Activated naive CD8-positive, alpha-beta T cell treated with anti-CD3 and anti-CD28 coated beads for 36 hours (primary cell): ENCODE measurements at regions not wholly inside any gene's neighbourhood (a gene's known extent, or its start where the extent isn't known, plus 50 kb on each side); places are given as distances from the start of the nearest gene placed in this dataset.

Experiments used
- DNase-seq: peaks from one replicate; pipeline ENCODE4 v3.0.0; 2021
- H3K27ac Mint-ChIP-seq: one replicate; pipeline ENCODE4 v1.8.0; 2022; ENCODE audit warnings: mild to moderate bottlenecking, moderate library complexity, mixed read lengths
- H3K27me3 Mint-ChIP-seq: one replicate; pipeline ENCODE4 v1.8.0; 2022; ENCODE audit warnings: mild to moderate bottlenecking, mixed read lengths
- H3K36me3 Mint-ChIP-seq: one replicate; pipeline ENCODE4 v1.8.0; 2021; ENCODE audit warnings: mild to moderate bottlenecking, mixed read lengths
- H3K4me1 Mint-ChIP-seq: one replicate; pipeline ENCODE4 v1.8.0; 2021; ENCODE audit warnings: mixed read lengths
- H3K4me3 Mint-ChIP-seq: one replicate; pipeline ENCODE4 v1.8.0; 2022; ENCODE audit warnings: mild to moderate bottlenecking, moderate library complexity, mixed read lengths
- H3K9me3 Mint-ChIP-seq: one replicate; pipeline ENCODE4 v1.8.0; 2022; ENCODE audit warnings: mixed read lengths

GRCh38 chr16:8519179-8519578, 71.1 kb downstream of the TMEM114 start:
- H3K4me1 Mint-ChIP-seq: peaks cover 4% of the 10 kb centered on the region
- DNase-seq: no peak

GRCh38 chr16:8517280-8517679, 73.0 kb downstream of the TMEM114 start:
- Mint-ChIP-seq H3K9me3 (no peaks in the 10 kb centered on the region), H3K27ac (no peak overlapping the region), H3K4me1 (no peaks in the 10 kb centered on the region)

More at GRCh38 chr16:8519179-8519578, 71.1 kb downstream of the TMEM114 start:
- Mint-ChIP-seq H3K27ac (no peak overlapping the region), H3K9me3 (no peaks in the 10 kb centered on the region), H3K4me3 (no peak overlapping the region), H3K36me3 (no peaks in the 10 kb centered on the region), H3K27me3 (peaks cover 8% of the 10 kb centered on the region)

GRCh38 chr16:8516471-8516870, 73.8 kb downstream of the TMEM114 start:
- no peak for DNase-seq
- Mint-ChIP-seq H3K9me3 (no peaks in the 10 kb centered on the region), H3K36me3 (no peaks in the 10 kb centered on the region), H3K27me3 (peaks cover 3% of the 10 kb centered on the region), H3K4me1 (no peaks in the 10 kb centered on the region), H3K4me3 (no peak overlapping the region), H3K27ac (no peak overlapping the region)

More at GRCh38 chr16:8517280-8517679, 73.0 kb downstream of the TMEM114 start:
- no peak for DNase-seq
- Mint-ChIP-seq H3K27me3 (peaks cover 3% of the 10 kb centered on the region), H3K4me3 (no peak overlapping the region), H3K36me3 (no peaks in the 10 kb centered on the region)

- Mint-ChIP-seq H3K27ac (no peak overlapping the region), H3K27me3 (no peaks in the 10 kb centered on the region), H3K4me1 (no peaks in the 10 kb centered on the region), H3K4me3 (no peak overlapping the region), H3K36me3 (no peaks in the 10 kb centered on the region), H3K9me3 (peaks cover 1% of the 10 kb centered on the region)
- no peak for DNase-seq
Measured at GRCh38 chr16:8512941-8513624, 77.2 kb downstream of the TMEM114 start.

- DNase-seq: no peak
- Mint-ChIP-seq H3K4me3 (no peak overlapping the region), H3K27ac (no peak overlapping the region), H3K36me3 (no peaks in the 10 kb centered on the region), H3K9me3 (peaks cover 1% of the 10 kb centered on the region), H3K4me1 (no peaks in the 10 kb centered on the region), H3K27me3 (peaks cover 1% of the 10 kb centered on the region)
Measured at GRCh38 chr16:8511464-8511863, 78.8 kb downstream of the TMEM114 start.

- H3K27me3 Mint-ChIP-seq: peaks cover 12% of the 10 kb centered on the region
- H3K27ac Mint-ChIP-seq: no peak overlapping the region
- no peaks in the 10 kb centered on the region for H3K4me1 Mint-ChIP-seq
- H3K9me3 Mint-ChIP-seq: peaks cover 1% of the 10 kb centered on the region
- H3K36me3 Mint-ChIP-seq: no peaks in the 10 kb centered on the region
- DNase-seq: no peak
- no peak overlapping the region for H3K4me3 Mint-ChIP-seq
Measured at GRCh38 chr16:8510160-8510559, 80.2 kb downstream of the TMEM114 start.

GRCh38 chr16:8505327-8505991, 84.9 kb downstream of the TMEM114 start:
- peaks cover 18% of the 10 kb centered on the region for H3K27me3 Mint-ChIP-seq
- H3K9me3 Mint-ChIP-seq: no peaks in the 10 kb centered on the region
- no peaks in the 10 kb centered on the region for H3K36me3 Mint-ChIP-seq
- no peak overlapping the region for H3K4me3 Mint-ChIP-seq
- no peak for DNase-seq
- no peak overlapping the region for H3K27ac Mint-ChIP-seq
- no peaks in the 10 kb centered on the region for H3K4me1 Mint-ChIP-seq

GRCh38 chr16:8502446-8502845, 87.9 kb downstream of the TMEM114 start:
- H3K4me3 Mint-ChIP-seq: no peak overlapping the region
- no peak for DNase-seq
- no peaks in the 10 kb centered on the region for H3K36me3 Mint-ChIP-seq
- H3K27ac Mint-ChIP-seq: no peak overlapping the region
- H3K27me3 Mint-ChIP-seq: peaks cover 18% of the 10 kb centered on the region
- H3K4me1 Mint-ChIP-seq: no peaks in the 10 kb centered on the region
- H3K9me3 Mint-ChIP-seq: peaks cover 1% of the 10 kb centered on the region

GRCh38 chr16:8500351-8500750, 90.0 kb downstream of the TMEM114 start:
- Mint-ChIP-seq H3K4me3 (no peak overlapping the region), H3K4me1 (no peaks in the 10 kb centered on the region), H3K9me3 (peaks cover 1% of the 10 kb centered on the region), H3K27me3 (peaks cover 10% of the 10 kb centered on the region), H3K36me3 (no peaks in the 10 kb centered on the region), H3K27ac (no peak overlapping the region)
- no peak for DNase-seq

GRCh38 chr16:8496364-8496763, 93.9 kb downstream of the TMEM114 start:
- H3K27ac Mint-ChIP-seq: no peak overlapping the region
- no peaks in the 10 kb centered on the region for H3K4me1 Mint-ChIP-seq
- peaks cover 1% of the 10 kb centered on the region for H3K9me3 Mint-ChIP-seq
- H3K36me3 Mint-ChIP-seq: no peaks in the 10 kb centered on the region
- no peak for DNase-seq
- no peak overlapping the region for H3K4me3 Mint-ChIP-seq
- peaks cover 10% of the 10 kb centered on the region for H3K27me3 Mint-ChIP-seq

- Mint-ChIP-seq H3K27ac (no peak overlapping the region), H3K9me3 (peaks cover 1% of the 10 kb centered on the region), H3K4me1 (no peaks in the 10 kb centered on the region), H3K4me3 (no peak overlapping the region), H3K36me3 (no peaks in the 10 kb centered on the region), H3K27me3 (peaks cover 10% of the 10 kb centered on the region)
- no peak for DNase-seq
Measured at GRCh38 chr16:8493972-8494371, 96.3 kb downstream of the TMEM114 start.

GRCh38 chr16:8492690-8493089, 97.6 kb downstream of the TMEM114 start:
- H3K9me3 Mint-ChIP-seq: no peaks in the 10 kb centered on the region
- no peaks in the 10 kb centered on the region for H3K4me1 Mint-ChIP-seq
- H3K27me3 Mint-ChIP-seq: peaks cover 10% of the 10 kb centered on the region
- H3K4me3 Mint-ChIP-seq: no peak overlapping the region
- no peak overlapping the region for H3K27ac Mint-ChIP-seq
- no peaks in the 10 kb centered on the region for H3K36me3 Mint-ChIP-seq
- no peak for DNase-seq

- Mint-ChIP-seq H3K27ac (no peak overlapping the region), H3K9me3 (no peaks in the 10 kb centered on the region), H3K36me3 (no peaks in the 10 kb centered on the region), H3K4me1 (no peaks in the 10 kb centered on the region), H3K27me3 (peaks cover 13% of the 10 kb centered on the region), H3K4me3 (no peak overlapping the region)
- no peak for DNase-seq
Measured at GRCh38 chr16:8489580-8489979, 100.7 kb downstream of the TMEM114 start.

- Mint-ChIP-seq H3K27me3 (peaks cover 8% of the 10 kb centered on the region), H3K4me3 (no peak overlapping the region), H3K36me3 (no peaks in the 10 kb centered on the region), H3K9me3 (no peaks in the 10 kb centered on the region), H3K4me1 (no peaks in the 10 kb centered on the region), H3K27ac (no peak overlapping the region)
- no peak for DNase-seq
Measured at GRCh38 chr16:8486985-8487384, 103.3 kb downstream of the TMEM114 start.

GRCh38 chr16:8483396-8483795, 106.9 kb downstream of the TMEM114 start:
- no peaks in the 10 kb centered on the region for H3K9me3 Mint-ChIP-seq
- no peaks in the 10 kb centered on the region for H3K4me1 Mint-ChIP-seq
- no peaks in the 10 kb centered on the region for H3K36me3 Mint-ChIP-seq
- no peak for DNase-seq
- H3K4me3 Mint-ChIP-seq: no peak overlapping the region
- peaks cover 14% of the 10 kb centered on the region for H3K27me3 Mint-ChIP-seq
- H3K27ac Mint-ChIP-seq: no peak overlapping the region

- no peaks in the 10 kb centered on the region for H3K4me1 Mint-ChIP-seq
- no peaks in the 10 kb centered on the region for H3K9me3 Mint-ChIP-seq
- no peak overlapping the region for H3K4me3 Mint-ChIP-seq
- no peak overlapping the region for H3K27ac Mint-ChIP-seq
- DNase-seq: no peak
- no peaks in the 10 kb centered on the region for H3K36me3 Mint-ChIP-seq
- H3K27me3 Mint-ChIP-seq: peaks cover 14% of the 10 kb centered on the region
Measured at GRCh38 chr16:8481810-8482209, 108.5 kb downstream of the TMEM114 start.
